GM10266 (cell line): ENCODE measurements at regions not wholly inside any gene's neighbourhood (a gene's known extent, or its start where the extent isn't known, plus 50 kb on each side); places are given as distances from the start of the nearest gene placed in this dataset.
"Not testable (repeated sequence)": the region's sequence is repeated elsewhere in the genome, so short reads cannot be mapped to it uniquely, and the experiment has no call there.

Experiments
- DNase-seq: peaks from one replicate; pipeline ENCODE4 v3.0.0; 2012; ENCODE audit errors: extremely low spot score
- TF ChIP-seq, protein P1 (sequence below): IDR thresholded peaks from 2 replicates; pipeline ENCODE4 v1.5.1; 2012; ENCODE audit warnings: mild to moderate bottlenecking, low read depth; ENCODE audit not compliant: control insufficient read depth, insufficient read depth; ENCODE audit errors: missing control alignments

DNA sequence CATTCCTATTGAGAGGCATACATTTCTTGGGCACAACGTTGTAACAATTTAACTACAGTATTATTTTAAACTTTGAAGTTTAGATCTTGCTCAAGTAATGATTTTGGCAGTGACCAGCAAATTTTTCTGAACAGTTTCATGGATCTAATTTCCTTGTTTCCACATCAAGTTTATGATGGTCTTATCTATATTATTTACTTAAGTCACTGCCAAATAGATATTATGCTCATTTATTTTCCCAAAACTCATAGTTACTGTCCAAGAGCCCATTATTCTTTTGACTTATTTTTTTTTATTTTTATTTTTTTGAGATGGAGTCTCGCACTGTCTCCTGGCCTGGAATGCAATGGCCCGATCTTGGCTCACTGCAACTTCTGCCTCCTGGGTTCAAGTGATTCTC is 86.5 kb upstream of the TLE4 start:
- DNase-seq = no peak
- TF ChIP-seq, protein P1, sequence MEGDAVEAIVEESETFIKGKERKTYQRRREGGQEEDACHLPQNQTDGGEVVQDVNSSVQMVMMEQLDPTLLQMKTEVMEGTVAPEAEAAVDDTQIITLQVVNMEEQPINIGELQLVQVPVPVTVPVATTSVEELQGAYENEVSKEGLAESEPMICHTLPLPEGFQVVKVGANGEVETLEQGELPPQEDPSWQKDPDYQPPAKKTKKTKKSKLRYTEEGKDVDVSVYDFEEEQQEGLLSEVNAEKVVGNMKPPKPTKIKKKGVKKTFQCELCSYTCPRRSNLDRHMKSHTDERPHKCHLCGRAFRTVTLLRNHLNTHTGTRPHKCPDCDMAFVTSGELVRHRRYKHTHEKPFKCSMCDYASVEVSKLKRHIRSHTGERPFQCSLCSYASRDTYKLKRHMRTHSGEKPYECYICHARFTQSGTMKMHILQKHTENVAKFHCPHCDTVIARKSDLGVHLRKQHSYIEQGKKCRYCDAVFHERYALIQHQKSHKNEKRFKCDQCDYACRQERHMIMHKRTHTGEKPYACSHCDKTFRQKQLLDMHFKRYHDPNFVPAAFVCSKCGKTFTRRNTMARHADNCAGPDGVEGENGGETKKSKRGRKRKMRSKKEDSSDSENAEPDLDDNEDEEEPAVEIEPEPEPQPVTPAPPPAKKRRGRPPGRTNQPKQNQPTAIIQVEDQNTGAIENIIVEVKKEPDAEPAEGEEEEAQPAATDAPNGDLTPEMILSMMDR = no peak

DNA sequence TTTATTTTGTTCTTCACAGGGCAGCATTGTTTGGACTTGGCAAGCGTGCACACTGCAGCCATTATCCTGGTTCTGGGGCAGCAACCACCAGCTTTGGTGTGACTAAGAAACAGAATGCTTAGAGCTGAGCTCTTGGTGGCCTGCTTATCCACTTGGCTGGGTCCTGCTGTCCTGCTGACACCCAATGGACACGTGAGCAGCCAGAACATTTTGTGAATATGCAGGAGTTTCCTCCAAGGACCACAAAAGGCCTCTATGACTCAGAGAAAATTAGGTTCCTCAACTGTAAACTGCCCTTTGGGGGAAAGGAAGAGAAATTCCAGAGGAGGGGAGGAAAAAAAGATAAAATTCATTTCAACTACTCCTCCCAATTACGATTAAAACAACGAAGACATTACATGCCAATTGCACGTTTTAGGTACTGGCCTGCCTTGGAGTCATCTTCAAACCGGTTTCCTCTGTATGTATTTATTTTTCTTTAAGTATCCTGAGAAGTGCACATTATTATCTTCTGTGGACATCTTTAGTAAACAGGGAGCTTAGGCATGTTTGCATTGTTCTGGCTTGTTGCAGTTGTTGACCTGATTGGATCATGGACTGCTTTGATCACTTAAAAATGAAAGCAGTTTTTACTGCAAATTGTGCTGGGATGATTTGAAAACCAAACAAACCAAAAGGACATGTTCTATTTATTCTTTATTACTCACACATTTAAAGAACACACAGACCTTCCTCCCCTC is 82.3 kb upstream of the TLE4 start:
- DNase-seq = no peak
- TF ChIP-seq, protein P1 = no peak

DNA sequence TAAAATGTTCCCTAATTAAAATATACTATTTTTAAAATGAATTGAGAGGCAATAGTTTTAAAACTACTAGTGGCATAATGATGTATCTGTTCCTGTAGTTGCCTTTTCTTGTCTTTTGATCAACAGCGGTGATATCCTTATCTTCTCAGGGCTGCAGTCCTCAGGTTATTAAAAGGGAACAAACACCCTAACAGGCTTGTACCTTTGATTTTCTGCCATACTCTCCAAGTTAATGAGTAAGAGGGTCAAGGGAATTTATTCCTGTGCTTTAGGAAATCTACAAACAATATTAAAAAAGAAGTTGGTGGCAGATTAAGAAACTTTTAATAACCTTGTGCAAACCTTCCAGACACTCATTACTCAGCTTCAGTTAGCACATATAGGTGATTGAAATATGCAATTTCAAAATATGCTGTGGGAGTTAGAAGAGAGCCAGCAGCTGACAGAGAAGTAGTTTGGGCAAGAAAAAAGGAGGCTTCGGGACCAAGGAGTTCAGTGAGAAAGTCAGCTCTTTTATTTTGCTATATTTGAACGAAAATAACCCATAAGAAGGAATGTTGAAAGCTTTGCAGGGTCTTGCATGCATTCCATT is 81.0 kb upstream of the TLE4 start:
- DNase-seq = no peak
- TF ChIP-seq, protein P1 = no peak

DNA sequence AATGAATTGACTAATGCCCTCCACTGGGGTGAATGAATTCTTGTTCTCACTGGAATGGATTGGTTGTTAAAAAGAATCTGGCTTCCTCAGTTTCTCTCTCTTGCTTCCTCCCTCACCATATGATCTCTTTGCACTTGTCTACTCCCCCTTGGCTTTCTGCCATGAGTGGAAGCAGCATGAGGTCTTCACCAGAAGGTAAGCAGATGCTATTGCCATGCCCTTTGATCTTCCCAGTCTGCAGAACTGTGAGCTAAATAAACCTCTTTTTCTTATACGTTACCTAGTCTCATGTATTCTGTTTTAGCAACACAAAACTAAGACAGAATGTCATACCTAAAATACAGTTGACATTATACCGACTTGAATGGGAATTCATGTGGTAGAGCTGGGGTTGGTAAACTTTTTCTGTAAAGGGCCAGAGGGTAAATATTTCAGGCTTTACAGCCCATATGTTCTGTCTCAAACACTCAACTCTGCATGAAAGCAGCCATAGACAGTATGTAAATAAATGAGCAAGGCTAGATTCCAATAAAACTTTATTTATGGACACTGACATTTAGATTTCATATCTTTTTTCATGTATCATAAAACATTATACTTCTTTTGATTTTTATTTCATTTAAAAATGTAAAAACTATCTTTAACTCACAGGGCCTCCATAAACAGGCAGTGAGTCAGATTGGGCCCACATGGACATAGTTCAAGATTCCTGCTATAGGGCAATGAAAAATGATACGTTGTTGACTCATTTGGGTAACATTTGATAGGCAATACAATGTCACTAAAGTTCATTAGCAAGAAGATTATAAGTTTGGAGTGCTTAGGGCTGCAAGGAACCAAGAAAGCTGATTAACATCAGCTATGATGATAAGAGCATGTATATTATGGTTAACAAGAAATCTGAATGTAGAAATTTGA is 79.4 kb upstream of the TLE4 start:
- TF ChIP-seq, protein P1 = no peak
- DNase-seq = no peak

DNA sequence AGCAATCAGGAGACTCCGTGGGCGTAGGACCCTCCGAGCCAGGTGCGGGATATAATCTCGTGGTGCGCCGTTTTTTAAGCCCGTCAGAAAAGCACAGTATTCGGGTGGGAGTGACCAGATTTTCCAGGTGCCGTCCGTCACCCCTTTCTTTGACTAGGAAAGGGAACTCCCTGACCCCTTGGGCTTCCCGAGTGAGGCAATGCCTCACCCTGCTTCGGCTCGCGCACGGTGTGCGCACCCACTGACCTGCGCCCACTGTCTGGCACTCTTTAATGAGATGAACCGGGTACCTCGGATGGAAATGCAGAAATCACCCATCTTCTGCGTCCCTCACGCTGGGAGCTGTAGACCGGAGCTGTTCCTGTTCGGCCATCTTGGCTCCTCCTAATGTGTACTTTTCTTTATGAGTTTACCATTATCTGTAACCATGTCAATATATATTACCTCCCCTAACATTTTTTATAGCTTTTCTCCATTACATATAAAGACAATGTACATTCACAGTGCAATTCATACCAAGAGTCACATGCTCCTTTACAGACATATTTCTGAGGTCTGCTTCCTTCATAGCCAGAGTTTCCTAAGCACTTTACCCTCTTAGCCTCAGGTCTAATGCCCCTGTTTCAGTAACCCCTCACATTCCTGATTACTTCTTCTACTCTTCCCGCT is 71.4 kb upstream of the TLE4 start:
- DNase-seq = not testable (repeated sequence)

DNA sequence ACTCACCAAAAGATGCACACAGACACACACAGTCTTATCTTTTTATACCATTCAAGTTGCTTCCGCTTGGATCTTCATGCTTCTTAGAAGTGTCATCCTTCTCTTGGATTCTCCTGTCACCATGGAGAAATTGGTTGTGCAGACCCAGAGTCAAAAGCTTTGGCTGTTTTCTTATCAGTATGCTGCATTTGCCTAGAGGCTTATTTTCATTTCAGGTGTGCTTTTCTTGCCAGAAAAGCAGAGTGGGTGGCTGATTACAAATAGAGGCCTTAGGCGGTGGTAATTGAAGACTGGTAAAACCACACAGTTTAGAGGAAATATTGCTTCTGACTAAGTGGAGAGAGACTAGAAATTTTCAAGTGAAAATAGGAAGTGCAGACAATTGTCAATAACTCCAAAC is 70.2 kb upstream of the TLE4 start:
- TF ChIP-seq, protein P1 = no peak
- DNase-seq = no peak

DNA sequence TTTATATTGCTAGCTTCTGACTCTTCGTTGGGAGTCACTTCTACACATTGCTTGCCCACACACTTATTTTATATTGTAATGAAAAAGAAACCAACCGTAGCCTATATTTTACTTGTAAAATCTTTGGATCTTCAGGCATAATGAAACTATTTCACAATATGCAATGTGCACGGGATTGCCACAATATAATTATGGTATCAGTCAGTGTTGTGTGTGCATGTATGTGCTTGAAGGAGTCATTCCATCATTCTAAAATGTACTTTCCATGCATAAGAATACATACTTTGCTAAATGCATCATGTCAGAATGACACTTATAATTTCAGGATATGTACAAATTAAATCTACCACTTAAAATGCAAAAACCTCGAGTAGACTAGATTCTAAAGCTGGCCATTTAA is 64.0 kb upstream of the TLE4 start:
- TF ChIP-seq, protein P1 = no peak
- DNase-seq = no peak
